ENCODE measurements at regions not wholly inside any gene's neighbourhood (a gene's known extent, or its start where the extent isn't known, plus 50 kb on each side); places are given as distances from the start of the nearest gene placed in this dataset.

DNA sequence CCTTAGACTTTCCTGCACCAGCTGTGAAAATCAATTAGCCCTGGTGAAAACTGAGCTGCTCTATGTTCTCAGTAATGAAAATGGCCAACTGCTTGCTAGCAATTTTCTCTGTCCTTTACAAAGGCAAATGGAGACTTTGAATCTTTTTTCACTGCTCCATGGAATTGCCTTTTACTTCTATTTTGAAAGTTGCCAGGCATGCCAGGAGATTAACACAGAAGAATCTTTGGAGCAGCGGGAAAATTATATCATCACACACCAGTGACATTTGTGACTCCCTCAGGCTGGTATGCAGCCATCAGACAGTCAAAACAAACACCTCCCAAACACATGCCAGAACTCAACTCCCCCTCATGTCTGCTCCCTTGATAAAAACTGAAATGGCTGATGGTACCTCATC lies 872.0 kb upstream of the FLRT2 start:
- H3K4me3 ChIP-seq: no peak overlapping the region
- no peaks in the 10 kb centered on the region for H4K20me1 ChIP-seq (ENCODE audit: insufficient read depth, poor library complexity, severe bottlenecking)
- no peaks in the 10 kb centered on the region for H3K79me2 ChIP-seq
- no peak overlapping the region for H3K27ac ChIP-seq
- no peaks in the 10 kb centered on the region for H3K9me2 ChIP-seq (replicated peaks; ENCODE audit: insufficient read depth)
- no peak overlapping the region for H2AFZ ChIP-seq
- H3K36me3 ChIP-seq (replicated peaks; ENCODE audit: insufficient read depth, low read depth): no peaks in the 10 kb centered on the region
- TF ChIP-seq EZH2phosphoT487 (IDR thresholded peaks at IDR 0.05; ENCODE audit: low read depth, severe bottlenecking, unreplicated experiment) (no peak), EZH2 (IDR thresholded peaks at IDR 0.05; ENCODE audit: borderline replicate concordance) (no peak)
- TF ChIP-seq, protein P1, sequence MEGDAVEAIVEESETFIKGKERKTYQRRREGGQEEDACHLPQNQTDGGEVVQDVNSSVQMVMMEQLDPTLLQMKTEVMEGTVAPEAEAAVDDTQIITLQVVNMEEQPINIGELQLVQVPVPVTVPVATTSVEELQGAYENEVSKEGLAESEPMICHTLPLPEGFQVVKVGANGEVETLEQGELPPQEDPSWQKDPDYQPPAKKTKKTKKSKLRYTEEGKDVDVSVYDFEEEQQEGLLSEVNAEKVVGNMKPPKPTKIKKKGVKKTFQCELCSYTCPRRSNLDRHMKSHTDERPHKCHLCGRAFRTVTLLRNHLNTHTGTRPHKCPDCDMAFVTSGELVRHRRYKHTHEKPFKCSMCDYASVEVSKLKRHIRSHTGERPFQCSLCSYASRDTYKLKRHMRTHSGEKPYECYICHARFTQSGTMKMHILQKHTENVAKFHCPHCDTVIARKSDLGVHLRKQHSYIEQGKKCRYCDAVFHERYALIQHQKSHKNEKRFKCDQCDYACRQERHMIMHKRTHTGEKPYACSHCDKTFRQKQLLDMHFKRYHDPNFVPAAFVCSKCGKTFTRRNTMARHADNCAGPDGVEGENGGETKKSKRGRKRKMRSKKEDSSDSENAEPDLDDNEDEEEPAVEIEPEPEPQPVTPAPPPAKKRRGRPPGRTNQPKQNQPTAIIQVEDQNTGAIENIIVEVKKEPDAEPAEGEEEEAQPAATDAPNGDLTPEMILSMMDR (IDR thresholded peaks at IDR 0.05; ENCODE audit: poor library complexity): no peak
- no peaks in the 10 kb centered on the region for H3K27me3 ChIP-seq
- no peak for DNase-seq (ENCODE audit: low spot score)
- H3K9me3 ChIP-seq (ENCODE audit: low read depth): no peaks in the 10 kb centered on the region
- WGBS (ENCODE audit: low lambda C conversion rate, missing lambda C conversion rate): 53% methylated on average over 1 of the region's 1 CpG
- H3K4me1 ChIP-seq (ENCODE audit: insufficient read depth): no peaks in the 10 kb centered on the region
- no peak overlapping the region for H3K4me2 ChIP-seq

DNA sequence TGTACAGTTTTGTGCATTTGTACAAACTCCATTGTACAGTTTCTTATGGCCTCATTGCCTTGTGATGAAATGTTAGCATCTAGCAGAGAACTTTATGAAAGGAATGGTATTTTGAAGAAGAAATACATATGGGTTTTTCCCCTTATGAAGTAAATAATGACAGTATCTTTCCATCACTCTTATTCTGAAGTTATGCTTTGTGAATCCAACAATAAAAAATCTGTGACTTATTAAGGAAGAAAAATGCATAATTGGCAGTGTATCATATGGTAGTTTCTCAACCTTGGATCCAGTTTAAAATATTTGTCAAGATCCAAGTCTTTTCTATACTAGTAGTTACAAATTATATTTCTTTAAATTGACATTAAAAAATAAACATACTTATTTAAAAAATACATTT lies 859.1 kb upstream of the FLRT2 start:
- H3K4me2 ChIP-seq: no peak overlapping the region
- H3K9me3 ChIP-seq (ENCODE audit: low read depth): no peaks in the 10 kb centered on the region
- no peaks in the 10 kb centered on the region for H3K36me3 ChIP-seq (replicated peaks; ENCODE audit: insufficient read depth, low read depth)
- H3K79me2 ChIP-seq: no peaks in the 10 kb centered on the region
- TF ChIP-seq EZH2 (IDR thresholded peaks at IDR 0.05; ENCODE audit: borderline replicate concordance) (no peak), EZH2phosphoT487 (IDR thresholded peaks at IDR 0.05; ENCODE audit: low read depth, severe bottlenecking, unreplicated experiment) (no peak)
- TF ChIP-seq, protein P1 (IDR thresholded peaks at IDR 0.05; ENCODE audit: poor library complexity): no peak
- H4K20me1 ChIP-seq (ENCODE audit: insufficient read depth, poor library complexity, severe bottlenecking): no peaks in the 10 kb centered on the region
- H3K4me3 ChIP-seq: no peak overlapping the region
- no peak overlapping the region for H3K27ac ChIP-seq
- no peaks in the 10 kb centered on the region for H3K9me2 ChIP-seq (replicated peaks; ENCODE audit: insufficient read depth)
- no peak for DNase-seq (ENCODE audit: low spot score)
- H2AFZ ChIP-seq: no peak overlapping the region
- no peaks in the 10 kb centered on the region for H3K27me3 ChIP-seq
- H3K4me1 ChIP-seq (ENCODE audit: insufficient read depth): no peaks in the 10 kb centered on the region

DNA sequence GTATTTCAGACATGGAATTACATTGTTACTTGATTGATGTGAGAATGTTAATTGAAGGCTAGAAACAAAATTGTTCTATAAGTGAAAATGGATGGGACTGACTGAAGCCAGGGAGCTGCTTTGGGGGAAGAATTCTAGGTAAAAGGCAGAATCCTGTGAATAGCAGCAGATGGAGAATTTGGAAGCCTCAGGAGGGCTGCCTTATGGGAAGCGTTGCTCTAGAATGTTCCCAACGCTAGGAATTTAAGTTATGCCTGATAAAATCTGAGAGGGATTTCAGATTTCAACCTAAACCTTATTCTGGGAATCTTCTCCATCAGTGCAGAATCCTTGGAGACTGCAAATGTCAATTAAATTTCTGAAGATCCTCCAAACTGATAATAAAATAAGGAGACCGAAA lies 858.2 kb upstream of the FLRT2 start:
- no peaks in the 10 kb centered on the region for H3K79me2 ChIP-seq
- no peak overlapping the region for H3K4me3 ChIP-seq
- DNase-seq (ENCODE audit: low spot score): no peak
- H3K4me2 ChIP-seq: no peak overlapping the region
- no peaks in the 10 kb centered on the region for H3K4me1 ChIP-seq (ENCODE audit: insufficient read depth)
- no peak overlapping the region for H3K27ac ChIP-seq
- H3K27me3 ChIP-seq: no peaks in the 10 kb centered on the region
- 64% methylated on average over 3 of the region's 3 CpGs for WGBS (ENCODE audit: low lambda C conversion rate, missing lambda C conversion rate)
- TF ChIP-seq EZH2phosphoT487 (IDR thresholded peaks at IDR 0.05; ENCODE audit: low read depth, severe bottlenecking, unreplicated experiment) (no peak), EZH2 (IDR thresholded peaks at IDR 0.05; ENCODE audit: borderline replicate concordance) (no peak)
- TF ChIP-seq, protein P1 (IDR thresholded peaks at IDR 0.05; ENCODE audit: poor library complexity): no peak
- no peaks in the 10 kb centered on the region for H3K9me2 ChIP-seq (replicated peaks; ENCODE audit: insufficient read depth)
- no peaks in the 10 kb centered on the region for H4K20me1 ChIP-seq (ENCODE audit: insufficient read depth, poor library complexity, severe bottlenecking)
- no peaks in the 10 kb centered on the region for H3K9me3 ChIP-seq (ENCODE audit: low read depth)
- H2AFZ ChIP-seq: no peak overlapping the region
- H3K36me3 ChIP-seq (replicated peaks; ENCODE audit: insufficient read depth, low read depth): no peaks in the 10 kb centered on the region

DNA sequence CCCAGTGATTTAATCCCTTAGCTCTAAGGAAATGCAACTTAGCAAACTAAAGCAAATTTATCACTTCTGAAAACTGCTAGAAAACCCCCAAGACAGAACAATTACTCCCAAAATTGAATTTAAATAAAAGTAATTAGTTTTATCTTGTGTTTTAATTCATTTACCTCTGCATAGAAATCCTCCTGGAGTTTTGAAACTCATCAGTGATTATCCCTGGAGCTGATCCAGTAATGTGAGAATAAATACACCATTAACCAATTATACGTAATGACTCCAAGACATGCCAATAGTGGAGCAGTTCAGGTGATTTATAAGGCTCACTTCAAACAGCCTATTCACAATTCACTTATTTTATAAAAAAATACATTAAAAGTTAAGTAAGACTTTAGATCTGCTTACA lies 855.3 kb upstream of the FLRT2 start:
- no peaks in the 10 kb centered on the region for H3K27me3 ChIP-seq
- no peak overlapping the region for H2AFZ ChIP-seq
- no peaks in the 10 kb centered on the region for H3K79me2 ChIP-seq
- H3K4me1 ChIP-seq (ENCODE audit: insufficient read depth): no peaks in the 10 kb centered on the region
- no peak overlapping the region for H3K4me3 ChIP-seq
- H3K27ac ChIP-seq: no peak overlapping the region
- TF ChIP-seq EZH2phosphoT487 (IDR thresholded peaks at IDR 0.05; ENCODE audit: low read depth, severe bottlenecking, unreplicated experiment) (no peak), EZH2 (IDR thresholded peaks at IDR 0.05; ENCODE audit: borderline replicate concordance) (no peak)
- TF ChIP-seq, protein P1 (IDR thresholded peaks at IDR 0.05; ENCODE audit: poor library complexity): no peak
- H3K9me3 ChIP-seq (ENCODE audit: low read depth): no peaks in the 10 kb centered on the region
- 87% methylated on average over 1 of the region's 1 CpG for WGBS (ENCODE audit: low lambda C conversion rate, missing lambda C conversion rate)
- no peaks in the 10 kb centered on the region for H3K9me2 ChIP-seq (replicated peaks; ENCODE audit: insufficient read depth)
- no peak for DNase-seq (ENCODE audit: low spot score)
- H3K4me2 ChIP-seq: no peak overlapping the region
- H4K20me1 ChIP-seq (ENCODE audit: insufficient read depth, poor library complexity, severe bottlenecking): no peaks in the 10 kb centered on the region
- no peaks in the 10 kb centered on the region for H3K36me3 ChIP-seq (replicated peaks; ENCODE audit: insufficient read depth, low read depth)
